A673 (cell line): ENCODE measurements at regions not wholly inside any gene's neighbourhood (a gene's known extent, or its start where the extent isn't known, plus 50 kb on each side); places are given as distances from the start of the nearest gene placed in this dataset.

Experiments used
- BruUV-seq: library from RNA; stranded (reverse); fragments of 400-500 nt; replicated peaks from 2 replicates; lab custom pipeline; 2021; lab: Mats Ljungman, UMichigan
- CTCF ChIA-PET: fragments of 300-600 bp; sonication (Branson Sonifier 250); formaldehyde crosslinking; loops from one replicate; lab custom pipeline; 2022; ENCODE audit warnings: antibody characterized with exemption; lab: Charles Lee
- POLR2A ChIA-PET: fragments of 300-600 bp; sonication (Branson Sonifier 250); formaldehyde crosslinking; loops from one replicate; lab custom pipeline; 2022; ENCODE audit warnings: antibody characterized with exemption; ENCODE audit not compliant: low non-redundant PET; lab: Charles Lee
- DNase-seq: peaks from one replicate; pipeline ENCODE4 v3.0.0-alpha.2; 2015; ENCODE audit warnings: low spot score
- H3K27ac ChIP-seq: fragments of 200-600 bp; sonication (generic); 2 replicates; pipeline ENCODE4 v1.5.1; 2016; ENCODE audit warnings: mixed run types, low read depth, mild to moderate bottlenecking, mixed read lengths, antibody characterized with exemption, low read length; ENCODE audit not compliant: poor library complexity, severe bottlenecking
- H3K27me3 ChIP-seq: fragments of 200-600 bp; sonication (generic); replicated peaks from 2 replicates; pipeline ENCODE4 v1.6.1; 2017; ENCODE audit warnings: mixed run types, low read depth, mild to moderate bottlenecking, mixed read lengths, antibody characterized with exemption, low read length; ENCODE audit not compliant: insufficient read depth, poor library complexity
- H3K36me3 ChIP-seq: fragments of 200-600 bp; sonication (generic); 2 replicates; pipeline ENCODE4 v1.6.1; 2016; ENCODE audit warnings: mixed run types, mild to moderate bottlenecking, mixed read lengths, antibody characterized with exemption, low read length; ENCODE audit not compliant: insufficient read depth, poor library complexity, severe bottlenecking
- H3K4me1 ChIP-seq: fragments of 200-600 bp; sonication (generic); 2 replicates; pipeline ENCODE4 v1.6.1; 2017; ENCODE audit warnings: mixed run types, mild to moderate bottlenecking, mixed read lengths, antibody characterized with exemption, low read length; ENCODE audit not compliant: insufficient read depth, poor library complexity, severe bottlenecking
- H3K4me3 ChIP-seq: fragments of 200-600 bp; sonication (generic); 2 replicates; pipeline ENCODE4 v1.5.1; 2016; ENCODE audit warnings: low read depth, mixed run types, mild to moderate bottlenecking, mixed read lengths, low read length; ENCODE audit not compliant: poor library complexity, severe bottlenecking
- H3K9me3 ChIP-seq: fragments of 200-600 bp; sonication (generic); 2 replicates; pipeline ENCODE4 v1.6.1; 2016; ENCODE audit warnings: mixed run types, low read depth, mild to moderate bottlenecking, mixed read lengths, antibody characterized with exemption, low read length; ENCODE audit not compliant: poor library complexity, severe bottlenecking
- CTCF ChIP-seq: fragments of 300-800, 200-600 bp; sonication (generic); conservative IDR thresholded peaks from 2 replicates; pipeline ENCODE4 v1.5.1; 2017; ENCODE audit warnings: low read depth, mild to moderate bottlenecking, antibody characterized with exemption, low read length, moderate library complexity, mixed read lengths
- EZH2 ChIP-seq: fragments of 200-600 bp; sonication (generic); IDR thresholded peaks from 2 replicates; pipeline ENCODE4 v1.6.1; 2017; ENCODE audit warnings: borderline replicate concordance, low read depth, mild to moderate bottlenecking, mixed read lengths, antibody characterized with exemption, low read length; ENCODE audit not compliant: poor library complexity, severe bottlenecking
- intact Hi-C: fragments of 100-400 bp; cut with micrococcal nuclease; formaldehyde crosslinking; loops from one replicate; pipeline ENCODE4 v1.10.0; 2022; ENCODE audit not compliant: unreplicated experiment

GRCh38 chr12:24595652-24596235, 353.2 kb downstream of the BCAT1 start:
- POLR2A ChIA-PET, result no interaction called here
- no peak overlapping the region for H3K4me3 ChIP-seq
- no peaks in the 10 kb centered on the region for H3K9me3 ChIP-seq
- no peaks in the 10 kb centered on the region for H3K36me3 ChIP-seq
- H3K27me3 ChIP-seq, result no peaks in the 10 kb centered on the region
- TF ChIP-seq EZH2 (no peak), CTCF (peak; percentile 60; the same call in 1 of the 2 replicates)
- CTCF ChIA-PET, result no interaction called here
- peak; percentile 69 for DNase-seq
- no TSS peak for BruUV-seq
- H3K4me1 ChIP-seq, result peaks cover 38% of the 10 kb centered on the region
- intact Hi-C loops, result loop anchor here (2.0 kb wide), 1 partner anchor 487 kb away; no protein-coding TSS in a partner anchor
- no peak overlapping the region for H3K27ac ChIP-seq

- no peaks in the 10 kb centered on the region for H3K36me3 ChIP-seq
- no peak overlapping the region for H3K4me3 ChIP-seq
- no peaks in the 10 kb centered on the region for H3K9me3 ChIP-seq
- DNase-seq, result no peak
- POLR2A ChIA-PET, result no interaction called here
- BruUV-seq, result no TSS peak
- no peak overlapping the region for H3K27ac ChIP-seq
- peaks cover 14% of the 10 kb centered on the region for H3K4me1 ChIP-seq
- CTCF ChIA-PET, result no interaction called here
- intact Hi-C loops, result no loop called here
- TF ChIP-seq CTCF (no peak), EZH2 (no peak)
- no peaks in the 10 kb centered on the region for H3K27me3 ChIP-seq
These were observed 357.0 kb downstream of the BCAT1 start for GRCh38 chr12:24591715-24592440.

- Histone ChIP-seq H3K9me3 (no peaks in the 10 kb centered on the region), H3K4me1 (peaks cover 7% of the 10 kb centered on the region), H3K4me3 (no peak overlapping the region), H3K36me3 (no peaks in the 10 kb centered on the region), H3K27ac (no peak overlapping the region), H3K27me3 (no peaks in the 10 kb centered on the region)
- no peak for DNase-seq
- ChIA-PET POLR2A (no interaction called here), CTCF (no interaction called here)
- TF ChIP-seq CTCF, result no peak
- TF ChIP-seq EZH2, result no peak
- BruUV-seq, result no TSS peak
- intact Hi-C loops, result no loop called here
These were observed 357.7 kb downstream of the BCAT1 start for GRCh38 chr12:24591079-24591626.
